KMS-11 (cell line): ENCODE measurements at regions not wholly inside any gene's neighbourhood (a gene's known extent, or its start where the extent isn't known, plus 50 kb on each side); places are given as distances from the start of the nearest gene placed in this dataset.

Experiments
- H2AFZ ChIP-seq: fragments of 200-600 bp; sonication (generic); 2 replicates; pipeline ENCODE4 v1.6.1; 2016; ENCODE audit warnings: antibody characterized with exemption, mixed run types, low read depth
- H3K27ac ChIP-seq: fragments of 200-600 bp; sonication (generic); 2 replicates; pipeline ENCODE4 v1.6.1; 2016; ENCODE audit warnings: mild to moderate bottlenecking, mixed run types
- H3K27me3 ChIP-seq: fragments of 200-600 bp; sonication (generic); 2 replicates; pipeline ENCODE4 v1.6.1; 2017; ENCODE audit warnings: mild to moderate bottlenecking, low read depth, mixed run types, moderate library complexity; ENCODE audit not compliant: insufficient read depth
- H3K36me3 ChIP-seq: fragments of 200-600 bp; sonication (generic); 2 replicates; pipeline ENCODE4 v1.6.1; 2017; ENCODE audit warnings: mild to moderate bottlenecking, mixed run types; ENCODE audit not compliant: insufficient read depth
- H3K4me1 ChIP-seq: fragments of 200-600 bp; sonication (generic); 2 replicates; pipeline ENCODE4 v1.6.1; 2016; ENCODE audit warnings: mild to moderate bottlenecking, low read depth, mixed run types; ENCODE audit not compliant: poor library complexity, severe bottlenecking
- H3K4me2 ChIP-seq: fragments of 200-600 bp; sonication (generic); 2 replicates; pipeline ENCODE4 v1.7.0; 2016; ENCODE audit warnings: mild to moderate bottlenecking, mixed run types
- H3K4me3 ChIP-seq: fragments of 200-600 bp; sonication (generic); IDR thresholded peaks from 2 replicates; pipeline ENCODE4 v1.6.1; 2017; ENCODE audit warnings: low read depth, low read length, mixed read lengths; ENCODE audit not compliant: insufficient read depth
- H3K79me2 ChIP-seq: fragments of 200-600 bp; sonication (generic); 2 replicates; pipeline ENCODE4 v1.6.1; 2016; ENCODE audit warnings: low read depth, mixed run types; ENCODE audit not compliant: insufficient read depth
- H3K9ac ChIP-seq: fragments of 200-600 bp; sonication (generic); 2 replicates; pipeline ENCODE4 v1.6.1; 2016; ENCODE audit warnings: mild to moderate bottlenecking, mixed run types
- H4K20me1 ChIP-seq: fragments of 200-600 bp; sonication (generic); 2 replicates; pipeline ENCODE4 v1.6.1; 2016; ENCODE audit warnings: mild to moderate bottlenecking, mixed run types; ENCODE audit not compliant: insufficient read depth
- TF ChIP-seq, protein P1 (sequence below): fragments of 200-600 bp; sonication (generic); conservative IDR thresholded peaks from 2 replicates; pipeline ENCODE4 v1.6.1; 2017; ENCODE audit warnings: low read depth, mild to moderate bottlenecking, antibody characterized with exemption, low read length, moderate library complexity, mixed read lengths

DNA sequence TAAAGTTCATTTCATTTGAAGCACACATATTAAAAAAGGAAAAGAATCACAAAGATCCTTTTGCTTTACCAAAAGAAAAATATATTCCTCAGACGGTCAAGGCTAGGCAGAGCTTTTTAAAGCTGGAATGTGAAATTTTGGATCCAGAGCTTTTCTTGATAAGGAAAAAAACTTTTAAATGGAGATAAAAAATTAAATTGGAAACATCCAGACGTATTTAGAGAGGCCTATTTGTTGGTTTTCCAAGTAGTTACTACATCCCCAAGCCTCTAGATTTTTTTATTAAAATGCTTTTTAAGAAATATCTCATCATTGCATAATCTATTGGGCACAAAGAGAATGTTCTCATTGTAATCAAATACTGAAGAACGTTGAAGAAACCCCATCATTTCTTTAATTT, 385.7 kb upstream of the CITED2 start:
- Histone ChIP-seq H4K20me1 (no peaks in the 10 kb centered on the region), H3K4me2 (no peak overlapping the region), H3K79me2 (no peaks in the 10 kb centered on the region), H3K4me3 (no peak overlapping the region), H3K9ac (no peak overlapping the region), H3K4me1 (peaks cover 11% of the 10 kb centered on the region), H3K36me3 (no peaks in the 10 kb centered on the region), H2AFZ (no peak overlapping the region), H3K27me3 (no peaks in the 10 kb centered on the region), H3K27ac (no peak overlapping the region)
- TF ChIP-seq, protein P1, sequence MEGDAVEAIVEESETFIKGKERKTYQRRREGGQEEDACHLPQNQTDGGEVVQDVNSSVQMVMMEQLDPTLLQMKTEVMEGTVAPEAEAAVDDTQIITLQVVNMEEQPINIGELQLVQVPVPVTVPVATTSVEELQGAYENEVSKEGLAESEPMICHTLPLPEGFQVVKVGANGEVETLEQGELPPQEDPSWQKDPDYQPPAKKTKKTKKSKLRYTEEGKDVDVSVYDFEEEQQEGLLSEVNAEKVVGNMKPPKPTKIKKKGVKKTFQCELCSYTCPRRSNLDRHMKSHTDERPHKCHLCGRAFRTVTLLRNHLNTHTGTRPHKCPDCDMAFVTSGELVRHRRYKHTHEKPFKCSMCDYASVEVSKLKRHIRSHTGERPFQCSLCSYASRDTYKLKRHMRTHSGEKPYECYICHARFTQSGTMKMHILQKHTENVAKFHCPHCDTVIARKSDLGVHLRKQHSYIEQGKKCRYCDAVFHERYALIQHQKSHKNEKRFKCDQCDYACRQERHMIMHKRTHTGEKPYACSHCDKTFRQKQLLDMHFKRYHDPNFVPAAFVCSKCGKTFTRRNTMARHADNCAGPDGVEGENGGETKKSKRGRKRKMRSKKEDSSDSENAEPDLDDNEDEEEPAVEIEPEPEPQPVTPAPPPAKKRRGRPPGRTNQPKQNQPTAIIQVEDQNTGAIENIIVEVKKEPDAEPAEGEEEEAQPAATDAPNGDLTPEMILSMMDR, result no peak

DNA sequence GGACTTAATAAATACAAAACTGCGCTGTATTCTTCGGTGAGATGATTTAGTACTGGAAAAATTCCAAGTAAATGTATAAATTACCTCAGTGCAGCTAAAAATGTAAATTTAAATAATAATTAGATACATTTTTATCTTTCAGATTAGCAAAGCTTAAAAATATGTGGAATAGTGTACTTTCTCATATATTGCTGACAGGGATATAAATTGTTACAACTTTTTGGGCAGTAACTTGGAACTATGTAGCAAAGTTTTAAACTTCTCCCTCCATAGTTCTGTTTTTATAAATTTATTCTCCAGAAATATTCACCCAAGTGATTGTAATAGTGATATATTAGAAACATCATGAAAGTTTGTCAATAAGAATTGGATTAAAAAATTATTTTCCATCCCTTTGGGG, 384.6 kb upstream of the CITED2 start:
- Histone ChIP-seq H4K20me1 (no peaks in the 10 kb centered on the region), H3K27me3 (no peaks in the 10 kb centered on the region), H3K36me3 (no peaks in the 10 kb centered on the region), H3K79me2 (no peaks in the 10 kb centered on the region), H3K27ac (no peak overlapping the region), H3K9ac (no peak overlapping the region), H3K4me1 (peaks cover under 1% of the 10 kb centered on the region), H2AFZ (no peak overlapping the region), H3K4me3 (no peak overlapping the region), H3K4me2 (no peak overlapping the region)
- TF ChIP-seq, protein P1, result no peak

DNA sequence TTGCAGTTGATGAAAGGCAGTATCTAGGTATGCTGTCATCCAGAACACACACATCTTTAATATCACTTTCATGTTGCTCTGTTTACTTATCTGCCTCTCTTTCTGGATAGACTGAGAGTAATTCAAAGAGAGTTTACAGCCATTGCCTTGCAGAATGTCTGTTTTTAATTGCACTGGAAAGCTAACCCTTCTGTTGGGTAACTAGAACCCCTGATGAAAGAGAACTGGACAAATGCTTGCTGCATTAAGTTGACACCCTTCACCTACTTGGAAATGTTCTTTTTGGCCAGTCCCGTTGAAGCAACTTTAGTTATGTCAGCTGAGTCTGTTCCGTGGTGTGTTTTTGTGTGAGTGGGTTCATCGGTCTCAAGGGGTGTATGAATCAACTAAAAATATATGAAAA, 383.8 kb upstream of the CITED2 start:
- no peak overlapping the region for H3K9ac ChIP-seq

GRCh38 chr6:139757784-139758183, 383.3 kb upstream of the CITED2 start:
- Histone ChIP-seq H3K4me1 (no peaks in the 10 kb centered on the region), H3K9ac (no peak overlapping the region), H3K4me2 (no peak overlapping the region), H4K20me1 (no peaks in the 10 kb centered on the region), H3K36me3 (no peaks in the 10 kb centered on the region), H3K27me3 (no peaks in the 10 kb centered on the region), H3K27ac (no peak overlapping the region), H3K4me3 (no peak overlapping the region), H2AFZ (no peak overlapping the region), H3K79me2 (no peaks in the 10 kb centered on the region)
- TF ChIP-seq, protein P1, result no peak

More for the DNA sequence above, 383.8 kb upstream of the CITED2 start:
- no peak overlapping the region for H3K4me3 ChIP-seq
- no peak overlapping the region for H2AFZ ChIP-seq
- no peaks in the 10 kb centered on the region for H3K4me1 ChIP-seq
- H4K20me1 ChIP-seq, result no peaks in the 10 kb centered on the region
- TF ChIP-seq, protein P1, result no peak
- no peak overlapping the region for H3K27ac ChIP-seq
- no peaks in the 10 kb centered on the region for H3K27me3 ChIP-seq
- H3K4me2 ChIP-seq, result no peak overlapping the region
- H3K79me2 ChIP-seq, result no peaks in the 10 kb centered on the region
- no peaks in the 10 kb centered on the region for H3K36me3 ChIP-seq
